Left lung (tissue), 4 donors: ENCODE measurements at regions not wholly inside any gene's neighbourhood (a gene's known extent, or its start where the extent isn't known, plus 50 kb on each side); places are given as distances from the start of the nearest gene placed in this dataset.

Source experiments
- ATAC-seq: fragments of 200-7000 bp; cut with Tn5 transposase; one replicate; pipeline ENCODE4 v1.9.1; 2020; ENCODE audit warnings: moderate library complexity
- DNase-seq, 4 donors: peaks; one replicate each; pipeline ENCODE4 v3.0.0-alpha.2; 2013 to 2020
- H3K27ac ChIP-seq, 2 donors: fragments of 200-600 bp; sonication (generic) in 1 of 2; one replicate each; pipeline versions ENCODE4 v1.5.0 to v1.8.0; 2020 to 2021
- H3K27me3 ChIP-seq, 2 donors: fragments of 200-600 bp; sonication (generic) in 1 of 2; one replicate each; pipeline versions ENCODE4 v1.5.0 to v1.8.0; 2020 to 2021
- H3K36me3 ChIP-seq, 2 donors: fragments of 200-600 bp; sonication (generic) in 1 of 2; one replicate each; pipeline versions ENCODE4 v1.5.0 to v1.8.0; 2020 to 2021
- H3K4me1 ChIP-seq, 2 donors: fragments of 200-600 bp; one replicate each; pipeline ENCODE4 v1.8.0; 2021
- H3K4me3 ChIP-seq, 2 donors: fragments of 200-600 bp; sonication (generic) in 1 of 2; one replicate each; pipeline versions ENCODE4 v1.5.0 to v1.8.0; 2020 to 2021; ENCODE audit warnings: mild to moderate bottlenecking in 1 of 2
- H3K9me3 ChIP-seq, 2 donors: fragments of 200-600 bp; sonication (generic) in 1 of 2; one replicate each; pipeline versions ENCODE4 v1.5.0 to v1.8.0; 2020 to 2021
- intact Hi-C, 2 donors: fragments of 100-400 bp; cut with DNase I; formaldehyde crosslinking; loops; one replicate each; pipeline versions ENCODE4 v1.11.2 to v1.14.2; 2022
- TF ChIP-seq, protein P1 (sequence below), 2 donors: fragments of 200-600 bp; sonication (generic) in 1 of 2; IDR thresholded peaks; one replicate each; pipeline versions ENCODE4 v1.5.0 to v1.8.0; 2021; ENCODE audit warnings: antibody characterized with exemption in 2 of 2
- donor health status: DM: no; HTN: yes; CAD: no.
- donor health status: DM: no; HTN: no; CAD: no.

DNA sequence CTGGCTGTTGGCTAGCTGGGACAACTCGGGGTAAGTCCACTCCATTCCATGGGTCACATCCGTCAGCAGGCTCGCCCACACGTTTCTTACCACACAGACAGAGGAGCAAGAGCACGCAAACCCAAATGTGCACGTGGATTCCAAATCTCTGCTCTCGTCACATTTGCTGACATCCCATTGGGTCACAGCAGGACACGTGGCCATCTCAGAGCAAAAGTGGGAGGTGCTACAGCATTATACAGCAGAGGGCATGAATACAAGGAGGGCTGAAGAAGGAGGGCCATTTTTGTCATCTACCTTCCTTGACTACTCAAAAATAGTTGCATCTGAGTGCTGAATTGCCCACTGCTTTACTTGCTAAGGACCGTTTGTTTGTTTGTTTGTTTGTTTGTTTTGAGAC, 84.7 kb downstream of the RBBP6 start:
- H3K4me1 ChIP-seq = no peaks in the 10 kb centered on the region
- ATAC-seq (no peak), DNase-seq (no peak)
- no peaks in the 10 kb centered on the region for H3K36me3 ChIP-seq
- H3K9me3 ChIP-seq = no peaks in the 10 kb centered on the region
- intact Hi-C loops = no loop called here
- H3K4me3 ChIP-seq = no peak overlapping the region
- H3K27ac ChIP-seq = no peak overlapping the region
- TF ChIP-seq, protein P1, sequence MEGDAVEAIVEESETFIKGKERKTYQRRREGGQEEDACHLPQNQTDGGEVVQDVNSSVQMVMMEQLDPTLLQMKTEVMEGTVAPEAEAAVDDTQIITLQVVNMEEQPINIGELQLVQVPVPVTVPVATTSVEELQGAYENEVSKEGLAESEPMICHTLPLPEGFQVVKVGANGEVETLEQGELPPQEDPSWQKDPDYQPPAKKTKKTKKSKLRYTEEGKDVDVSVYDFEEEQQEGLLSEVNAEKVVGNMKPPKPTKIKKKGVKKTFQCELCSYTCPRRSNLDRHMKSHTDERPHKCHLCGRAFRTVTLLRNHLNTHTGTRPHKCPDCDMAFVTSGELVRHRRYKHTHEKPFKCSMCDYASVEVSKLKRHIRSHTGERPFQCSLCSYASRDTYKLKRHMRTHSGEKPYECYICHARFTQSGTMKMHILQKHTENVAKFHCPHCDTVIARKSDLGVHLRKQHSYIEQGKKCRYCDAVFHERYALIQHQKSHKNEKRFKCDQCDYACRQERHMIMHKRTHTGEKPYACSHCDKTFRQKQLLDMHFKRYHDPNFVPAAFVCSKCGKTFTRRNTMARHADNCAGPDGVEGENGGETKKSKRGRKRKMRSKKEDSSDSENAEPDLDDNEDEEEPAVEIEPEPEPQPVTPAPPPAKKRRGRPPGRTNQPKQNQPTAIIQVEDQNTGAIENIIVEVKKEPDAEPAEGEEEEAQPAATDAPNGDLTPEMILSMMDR (IDR thresholded peaks at IDR 0.05) = no peak
- no peaks in the 10 kb centered on the region for H3K27me3 ChIP-seq

DNA sequence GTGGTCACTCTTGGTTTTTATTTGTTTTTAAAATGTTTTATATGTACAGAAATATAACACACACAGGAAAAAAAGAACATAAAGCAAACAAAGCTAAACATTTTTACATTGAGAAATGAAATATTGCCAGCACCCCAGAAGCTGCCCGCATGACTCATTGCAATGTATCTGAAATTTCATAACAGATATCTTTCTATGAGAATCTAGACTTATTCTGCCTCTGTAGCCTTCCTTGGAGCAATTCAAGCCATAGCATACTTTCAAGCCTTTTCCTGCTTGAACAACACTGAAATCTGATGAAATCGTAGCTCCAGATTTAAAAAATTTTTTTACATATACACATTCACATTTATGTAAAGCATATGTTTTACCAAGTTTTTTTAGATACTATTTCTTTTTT, 86.9 kb downstream of the RBBP6 start:
- Histone ChIP-seq H3K27me3 (no peaks in the 10 kb centered on the region), H3K27ac (no peak overlapping the region), H3K4me3 (no peak overlapping the region), H3K9me3 (no peaks in the 10 kb centered on the region), H3K4me1 (no peaks in the 10 kb centered on the region), H3K36me3 (no peaks in the 10 kb centered on the region)
- DNase-seq = no peak
- TF ChIP-seq, protein P1 (IDR thresholded peaks at IDR 0.05) = no peak
- no peak for ATAC-seq
- intact Hi-C loops = no loop called here

DNA sequence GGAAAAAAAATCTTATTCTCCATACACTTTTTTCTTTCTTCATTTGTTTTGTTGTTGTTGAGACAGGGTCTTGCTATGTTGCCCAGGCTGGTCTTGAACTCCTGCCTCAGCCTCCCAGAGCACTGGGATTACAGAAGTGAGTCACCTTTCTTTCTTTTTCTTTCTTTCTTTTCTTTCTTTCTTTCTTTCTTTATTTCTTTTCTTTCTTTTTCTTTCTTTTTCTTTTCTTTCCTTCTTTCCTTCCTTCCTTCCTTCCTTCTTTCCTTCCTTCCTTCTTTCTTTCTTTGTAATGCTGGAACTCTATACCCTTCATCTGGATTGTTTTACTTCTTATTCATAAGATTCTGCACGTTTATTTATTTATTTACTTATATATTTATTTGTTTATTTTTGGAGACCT, 94.5 kb upstream of the TNRC6A start:
- Histone ChIP-seq H3K4me3 (no peak overlapping the region), H3K9me3 (no peaks in the 10 kb centered on the region), H3K27ac (no peak overlapping the region), H3K36me3 (no peaks in the 10 kb centered on the region), H3K4me1 (no peaks in the 10 kb centered on the region), H3K27me3 (peaks cover 0 to 7% of the 10 kb centered on the region in 2 donors)
- no peak for DNase-seq
- TF ChIP-seq, protein P1 (IDR thresholded peaks at IDR 0.05) = no peak
- intact Hi-C loops = no loop called here
- ATAC-seq = no peak

DNA sequence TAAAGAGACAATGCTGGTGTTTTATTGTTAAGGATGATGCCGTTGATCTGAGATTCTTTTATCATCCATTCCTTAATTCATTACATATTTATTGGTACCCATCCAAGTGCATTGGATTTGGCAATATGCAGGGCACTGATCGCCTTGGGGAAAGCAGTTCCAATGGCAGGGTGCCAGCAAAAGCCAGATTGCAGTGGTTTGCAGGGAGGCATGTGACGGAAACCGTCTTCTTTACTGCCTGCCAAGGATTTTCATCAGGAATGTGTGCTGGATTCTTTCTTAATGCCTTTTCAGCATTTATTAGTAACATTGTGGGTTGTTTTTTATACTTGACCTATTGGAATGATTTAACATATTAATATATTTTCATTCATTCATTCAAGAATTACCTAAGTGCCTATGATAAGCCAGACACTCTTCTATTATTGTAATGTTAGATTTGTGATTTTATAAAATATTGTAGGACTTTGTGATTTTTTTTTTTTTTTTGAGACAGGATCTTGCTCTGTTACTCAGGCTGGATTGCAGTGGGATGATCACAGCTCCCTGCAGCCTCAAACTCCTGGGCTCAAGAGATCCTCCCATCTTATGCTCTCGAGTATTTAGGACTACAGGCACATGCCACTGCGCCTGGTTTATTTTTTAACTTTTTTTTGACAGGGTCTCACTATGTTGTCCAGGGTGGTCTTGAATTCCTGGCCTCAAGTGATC, 93.4 kb upstream of the TNRC6A start:
- Histone ChIP-seq H3K9me3 (no peaks in the 10 kb centered on the region), H3K4me1 (no peaks in the 10 kb centered on the region), H3K27me3 (peaks cover 0 to 7% of the 10 kb centered on the region in 2 donors), H3K27ac (no peak overlapping the region), H3K4me3 (no peak overlapping the region), H3K36me3 (no peaks in the 10 kb centered on the region)
- DNase-seq (peak in 3 of 4 donors; percentile 59 to 77 (median 67)), ATAC-seq (peak; percentile 37)
- TF ChIP-seq, protein P1 (IDR thresholded peaks at IDR 0.05) = no peak
- intact Hi-C loops = no loop called here

DNA sequence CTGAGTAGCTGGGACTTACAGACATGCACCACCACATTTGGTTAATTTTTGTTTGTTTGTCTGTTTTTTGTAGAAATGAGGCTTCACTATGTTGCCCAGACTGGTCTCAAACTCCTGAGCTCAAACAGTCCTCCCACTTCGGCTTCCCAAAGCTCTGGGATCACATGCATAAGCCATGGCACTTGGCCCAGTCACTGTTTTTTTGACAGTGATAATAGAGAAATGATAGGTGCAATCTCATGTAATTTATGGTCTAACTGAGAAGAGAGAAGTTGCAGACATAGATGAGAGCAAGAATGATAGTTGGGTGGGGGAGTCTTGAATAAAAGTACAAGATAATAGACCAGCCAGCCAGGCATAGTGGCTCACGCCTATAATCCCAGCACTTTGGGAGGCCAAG, 89.7 kb upstream of the TNRC6A start:
- H3K36me3 ChIP-seq = no peaks in the 10 kb centered on the region
- H3K27ac ChIP-seq = no peak overlapping the region
- DNase-seq (no peak), ATAC-seq (no peak)
- H3K27me3 ChIP-seq = peaks cover 0 to 7% of the 10 kb centered on the region in 2 donors
- H3K4me3 ChIP-seq = no peak overlapping the region
- TF ChIP-seq, protein P1 (IDR thresholded peaks at IDR 0.05) = no peak
- no peaks in the 10 kb centered on the region for H3K4me1 ChIP-seq
- intact Hi-C loops = no loop called here
- no peaks in the 10 kb centered on the region for H3K9me3 ChIP-seq
